Activated CD4-positive, alpha-beta T cell treated with anti-CD3 and anti-CD28 coated beads, Interleukin-2, Interleukin-6, amounts not matched to agents 100 ng/mL and 50 ng/mL, durations not matched to agents 16 hours and 8 hours (primary cell): ENCODE measurements at regions not wholly inside any gene's neighbourhood (a gene's known extent, or its start where the extent isn't known, plus 50 kb on each side); places are given as distances from the start of the nearest gene placed in this dataset.

Experiments
- DNase-seq: peaks from one replicate; pipeline ENCODE4 v3.0.0-alpha.2; 2020

- no peak for DNase-seq
Measured at GRCh38 chr15:91694131-91694830, 159.2 kb upstream of the SLCO3A1 start.

GRCh38 chr15:91694831-91695210, 158.7 kb upstream of the SLCO3A1 start:
- DNase-seq = no peak

DNA sequence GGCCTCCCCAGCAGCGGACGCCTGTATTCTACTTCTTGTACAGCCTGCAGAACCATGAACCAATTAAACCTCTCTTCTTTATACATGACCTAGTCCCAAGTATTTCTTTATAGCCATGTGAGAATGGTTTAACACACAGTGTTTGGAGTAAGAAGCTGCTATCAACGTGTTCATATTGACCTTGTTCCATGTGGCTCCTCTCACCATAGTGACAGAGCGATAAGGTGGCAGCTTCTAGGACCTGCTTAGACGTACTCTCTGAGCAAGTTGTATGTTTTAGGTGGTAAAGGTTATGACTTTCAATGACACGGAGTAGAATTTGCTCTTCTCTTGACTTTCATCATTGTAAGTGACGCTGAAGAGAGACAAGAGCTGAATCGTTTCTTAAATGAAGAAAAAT, 157.7 kb upstream of the SLCO3A1 start:
- DNase-seq = no peak

GRCh38 chr15:91696981-91697380, 156.5 kb upstream of the SLCO3A1 start:
- DNase-seq = no peak

DNA sequence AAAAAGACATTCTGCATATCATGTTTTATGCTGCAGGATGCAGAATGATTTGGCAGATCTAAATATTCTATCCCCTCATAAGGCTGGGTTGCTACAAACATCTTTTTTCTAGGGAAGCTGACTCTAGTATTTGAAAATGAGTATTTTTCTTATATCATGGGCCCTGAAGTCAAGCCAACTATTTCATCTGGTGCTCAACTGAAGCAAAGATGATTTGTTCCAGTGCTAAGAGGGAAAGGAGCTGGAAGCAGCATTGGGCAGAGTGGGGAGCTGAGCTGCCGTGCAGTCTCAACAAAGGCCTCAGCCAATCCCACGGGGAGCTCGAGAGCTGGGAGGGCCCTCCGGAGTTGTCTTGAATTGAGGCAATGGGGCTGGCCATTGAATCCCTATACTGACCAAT, 155.3 kb upstream of the SLCO3A1 start:
- no peak for DNase-seq

- DNase-seq = no peak
Measured at GRCh38 chr15:91699741-91700140, 153.8 kb upstream of the SLCO3A1 start.

GRCh38 chr15:91703274-91703673, 150.2 kb upstream of the SLCO3A1 start:
- no peak for DNase-seq

GRCh38 chr15:91704343-91704742, 149.2 kb upstream of the SLCO3A1 start:
- DNase-seq = no peak

- peak; percentile 91 for DNase-seq
Measured at GRCh38 chr15:91706322-91707032, 147.0 kb upstream of the SLCO3A1 start.

DNA sequence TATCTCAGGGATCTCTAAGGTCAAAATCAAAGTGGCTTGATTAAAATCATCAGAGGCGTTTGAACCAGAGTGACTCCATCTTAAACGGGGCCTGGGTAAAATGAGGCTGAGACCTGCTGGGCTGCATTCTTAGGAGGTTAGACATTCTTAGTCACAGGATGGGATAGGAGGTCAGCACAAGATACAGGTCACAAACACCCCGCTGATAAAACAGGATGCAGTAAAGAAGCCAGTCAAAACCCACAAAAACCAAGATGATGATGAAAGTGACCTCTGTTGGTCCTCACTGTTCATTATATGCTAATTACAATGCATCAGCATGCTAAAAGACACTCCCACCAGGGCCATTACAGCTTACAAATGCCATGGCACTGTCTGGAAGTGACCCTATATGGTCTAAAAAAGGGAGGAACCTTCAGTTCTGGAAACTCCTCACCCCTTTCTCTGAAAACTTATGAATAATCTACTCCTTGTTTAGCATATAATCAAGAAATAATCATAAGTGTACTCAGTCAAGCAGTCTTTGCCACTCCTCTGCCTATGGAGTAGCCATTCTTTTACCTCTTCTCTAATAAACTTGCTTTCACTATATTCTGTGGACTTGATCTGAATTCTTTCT, 143.3 kb upstream of the SLCO3A1 start:
- no peak for DNase-seq

GRCh38 chr15:91711384-91712033, 142.0 kb upstream of the SLCO3A1 start:
- no peak for DNase-seq

GRCh38 chr15:91712286-91712685, 141.2 kb upstream of the SLCO3A1 start:
- no peak for DNase-seq

GRCh38 chr15:91716536-91716935, 137.0 kb upstream of the SLCO3A1 start:
- DNase-seq = no peak

GRCh38 chr15:91717811-91718210, 135.7 kb upstream of the SLCO3A1 start:
- no peak for DNase-seq

GRCh38 chr15:91723959-91724358, 129.5 kb upstream of the SLCO3A1 start:
- DNase-seq = no peak

DNA sequence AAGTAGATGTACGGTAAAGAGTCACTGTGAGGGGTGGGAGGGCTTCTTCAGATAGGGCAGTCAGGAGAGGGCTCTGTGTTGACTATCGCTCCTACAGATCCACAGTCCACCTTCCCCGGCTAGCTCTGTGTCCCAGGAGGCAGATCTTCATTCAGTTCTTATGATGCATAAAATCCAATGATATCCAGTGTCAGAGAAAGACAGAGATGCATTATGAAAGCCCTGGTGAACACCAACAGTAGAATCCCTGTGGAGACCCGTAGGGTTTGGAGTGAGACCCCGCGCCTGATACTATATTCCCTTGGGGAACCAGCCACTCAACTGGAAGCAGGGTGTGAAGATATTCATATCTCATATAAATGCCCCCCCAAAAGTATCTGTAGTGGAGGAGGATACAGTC, 119.8 kb upstream of the SLCO3A1 start:
- no peak for DNase-seq

GRCh38 chr15:91737151-91737818, 116.2 kb upstream of the SLCO3A1 start:
- DNase-seq = no peak

GRCh38 chr15:91741986-91742385, 111.5 kb upstream of the SLCO3A1 start:
- DNase-seq = no peak

- DNase-seq = no peak
Measured at GRCh38 chr15:91751611-91752010, 101.9 kb upstream of the SLCO3A1 start.

GRCh38 chr15:91752081-91752785, 101.3 kb upstream of the SLCO3A1 start:
- DNase-seq = no peak

DNA sequence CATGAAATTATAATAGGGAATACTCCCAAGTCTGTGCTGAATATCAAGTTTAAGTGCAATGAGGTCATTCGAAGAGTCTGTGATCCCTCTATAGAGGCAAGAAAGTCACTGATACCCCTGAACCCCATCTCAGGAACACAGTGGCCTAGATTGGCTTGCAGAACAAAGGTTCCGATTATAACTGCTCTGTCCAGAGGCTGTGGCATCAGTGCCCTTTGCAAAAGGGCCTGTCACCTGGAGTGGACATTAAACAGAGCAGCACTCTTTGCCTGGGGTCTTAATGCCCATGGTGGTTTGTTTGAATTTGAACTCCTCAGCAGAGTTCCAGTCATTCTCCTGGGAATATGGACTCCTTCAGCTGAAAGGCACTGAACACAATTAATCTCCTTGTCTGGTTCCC, 93.9 kb upstream of the SLCO3A1 start:
- no peak for DNase-seq

DNA sequence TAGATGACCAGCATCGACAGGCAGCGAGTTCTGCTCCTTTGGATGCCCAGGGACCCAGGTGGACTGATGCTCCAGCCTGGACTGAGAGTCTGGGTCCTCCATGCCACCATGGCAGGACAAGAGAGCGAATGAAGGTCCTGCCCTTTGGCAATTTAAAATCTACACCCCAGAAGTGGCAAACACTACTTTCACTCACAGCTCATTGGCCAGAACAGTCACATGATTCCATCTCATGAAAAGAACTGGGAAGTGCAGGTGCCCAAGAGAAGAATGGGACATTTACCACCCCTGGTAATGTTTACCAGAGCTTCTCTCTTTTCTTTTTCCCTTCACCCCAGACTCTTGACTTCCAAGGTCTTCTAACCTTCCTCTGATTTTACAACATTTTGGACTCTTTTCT, 87.8 kb upstream of the SLCO3A1 start:
- DNase-seq = no peak

GRCh38 chr15:91769476-91769875, 84.0 kb upstream of the SLCO3A1 start:
- DNase-seq = no peak
